SK-N-MC (cell line): ENCODE measurements at regions not wholly inside any gene's neighbourhood (a gene's known extent, or its start where the extent isn't known, plus 50 kb on each side); places are given as distances from the start of the nearest gene placed in this dataset.
"Not testable (repeated sequence)": the region's sequence is repeated elsewhere in the genome, so short reads cannot be mapped to it uniquely, and the experiment has no call there.

Experiments used
- DNase-seq: peaks from one replicate; pipeline ENCODE4 v3.0.0-alpha.2; 2011; ENCODE audit warnings: low read depth, low spot score
- H3K27ac ChIP-seq: fragments of 200-600 bp; sonication (generic); 2 replicates; pipeline ENCODE4 v1.5.1; 2016; ENCODE audit warnings: mixed run types
- H3K36me3 ChIP-seq: fragments of 200-600 bp; sonication (generic); 2 replicates; pipeline ENCODE4 v1.6.1; 2017; ENCODE audit warnings: antibody characterized with exemption, low read length, mixed read lengths; ENCODE audit not compliant: insufficient read depth
- H3K4me3 ChIP-seq: fragments of 200-600 bp; sonication (generic); 2 replicates; pipeline ENCODE4 v1.5.1; 2016
- H3K9ac ChIP-seq: fragments of 200-600 bp; sonication (generic); 2 replicates; pipeline ENCODE4 v1.8.0; 2017; ENCODE audit warnings: mixed run types, mixed read lengths; ENCODE audit not compliant: insufficient read length
- H3K9me3 ChIP-seq: fragments of 200-600 bp; sonication (generic); 2 replicates; pipeline ENCODE4 v1.6.1; 2017; ENCODE audit warnings: low read depth, mild to moderate bottlenecking, antibody characterized with exemption, low read length, moderate library complexity, mixed read lengths
- EZH2 ChIP-seq: fragments of 200-600 bp; sonication (generic); IDR thresholded peaks from one replicate; pipeline ENCODE4 v1.6.1; 2017; ENCODE audit warnings: antibody characterized with exemption
- FOXP2 ChIP-seq: optimal IDR thresholded peaks from 2 replicates; pipeline ENCODE3; 2011; ENCODE audit warnings: mild to moderate bottlenecking, moderate library complexity; ENCODE audit not compliant: insufficient read depth; ENCODE audit errors: extremely low read length, control extremely low read depth
- POLR2AphosphoS5 ChIP-seq: IDR thresholded peaks from 2 replicates; pipeline ENCODE4 v1.6.1; 2012; ENCODE audit warnings: mild to moderate bottlenecking, low read depth, low read length, borderline replicate concordance

- DNase-seq: no peak
- H3K9ac ChIP-seq: no peak overlapping the region
- H3K4me3 ChIP-seq: no peak overlapping the region
- no peaks in the 10 kb centered on the region for H3K9me3 ChIP-seq
- TF ChIP-seq EZH2: no peak
- TF ChIP-seq POLR2AphosphoS5: no peak
- TF ChIP-seq FOXP2: no peak
- H3K27ac ChIP-seq: no peak overlapping the region
- H3K36me3 ChIP-seq: no peaks in the 10 kb centered on the region
Observed at GRCh38 chr11:81267246-81267645, 1466.4 kb downstream of the FAM181B start.

DNA sequence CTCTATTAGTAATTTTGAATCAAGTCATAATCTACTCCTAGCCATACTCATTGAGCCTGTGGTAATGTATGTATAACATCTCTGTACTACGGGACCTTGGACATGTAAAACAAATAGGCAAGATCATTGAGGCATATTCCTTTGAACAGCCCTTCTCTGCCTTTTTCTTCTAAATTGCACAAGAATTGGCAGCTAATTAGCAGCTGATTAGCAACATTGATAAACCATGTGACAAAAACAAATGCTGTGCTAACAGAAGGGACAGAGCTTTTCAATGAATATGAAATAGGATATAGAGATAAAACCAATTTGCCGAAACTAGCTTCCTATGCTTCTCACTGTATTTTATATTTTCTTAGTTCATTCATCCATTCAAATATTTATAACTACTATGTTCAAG, 1474.2 kb downstream of the FAM181B start:
- TF ChIP-seq EZH2: no peak
- no peak for TF ChIP-seq FOXP2
- TF ChIP-seq POLR2AphosphoS5: no peak
- Histone ChIP-seq H3K27ac (no peak overlapping the region), H3K4me3 (no peak overlapping the region), H3K36me3 (no peaks in the 10 kb centered on the region), H3K9me3 (no peaks in the 10 kb centered on the region), H3K9ac (no peak overlapping the region)
- DNase-seq: no peak

DNA sequence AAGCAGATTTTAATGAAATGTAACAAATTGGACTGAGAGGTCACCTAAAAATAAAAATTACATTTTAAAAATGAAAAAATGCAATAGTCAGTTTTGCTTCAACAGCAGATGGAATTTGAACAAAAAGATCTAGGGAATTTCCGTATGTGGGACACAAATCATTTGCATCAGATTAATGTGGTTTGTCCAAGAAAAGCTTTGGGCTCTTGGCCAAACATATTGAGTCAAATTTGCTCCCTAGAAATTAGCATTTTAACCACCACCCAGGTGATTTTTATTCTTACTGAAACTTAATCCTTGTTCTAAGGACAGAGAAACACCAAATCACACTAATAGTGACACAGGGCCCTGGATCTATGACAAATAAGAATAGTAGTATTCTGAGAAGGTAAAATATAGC, 1477.8 kb downstream of the FAM181B start:
- Histone ChIP-seq H3K4me3 (no peak overlapping the region), H3K9me3 (no peaks in the 10 kb centered on the region), H3K36me3 (no peaks in the 10 kb centered on the region), H3K27ac (no peak overlapping the region), H3K9ac (no peak overlapping the region)
- TF ChIP-seq POLR2AphosphoS5 (no peak), FOXP2 (no peak), EZH2 (no peak)
- DNase-seq: no peak

DNA sequence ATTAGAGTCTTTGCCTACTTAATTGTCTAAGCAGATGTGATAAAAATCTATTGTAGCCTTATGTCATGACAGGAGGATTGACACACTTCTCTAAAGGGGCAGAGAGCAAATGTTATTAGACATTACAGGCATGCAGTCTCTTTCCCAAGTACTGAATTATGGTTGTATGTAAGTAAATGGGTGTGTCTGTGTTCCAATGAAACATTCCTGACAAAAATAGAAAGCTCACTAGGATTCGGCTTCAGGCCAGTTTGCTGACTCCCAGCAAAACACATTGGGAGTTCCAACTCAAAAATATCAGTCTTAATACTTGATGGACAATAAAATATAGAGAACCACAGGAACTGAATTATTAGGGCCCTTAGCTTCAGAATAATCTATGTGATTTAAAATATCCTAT, 1480.4 kb downstream of the FAM181B start:
- DNase-seq: no peak
- no peaks in the 10 kb centered on the region for H3K9me3 ChIP-seq
- H3K36me3 ChIP-seq: no peaks in the 10 kb centered on the region
- TF ChIP-seq FOXP2 (no peak), POLR2AphosphoS5 (no peak), EZH2 (no peak)
- no peak overlapping the region for H3K4me3 ChIP-seq
- H3K9ac ChIP-seq: no peak overlapping the region
- no peak overlapping the region for H3K27ac ChIP-seq

GRCh38 chr11:81246941-81247340, 1486.7 kb downstream of the FAM181B start:
- TF ChIP-seq EZH2 (no peak), POLR2AphosphoS5 (no peak), FOXP2 (no peak)
- Histone ChIP-seq H3K9me3 (no peaks in the 10 kb centered on the region), H3K27ac (no peak overlapping the region), H3K9ac (no peak overlapping the region), H3K36me3 (no peaks in the 10 kb centered on the region), H3K4me3 (no peak overlapping the region)
- no peak for DNase-seq

GRCh38 chr11:81245791-81246190, 1487.9 kb downstream of the FAM181B start:
- Histone ChIP-seq H3K27ac (no peak overlapping the region), H3K4me3 (no peak overlapping the region), H3K36me3 (no peaks in the 10 kb centered on the region), H3K9me3 (no peaks in the 10 kb centered on the region), H3K9ac (no peak overlapping the region)
- no peak for TF ChIP-seq POLR2AphosphoS5
- TF ChIP-seq EZH2: no peak
- TF ChIP-seq FOXP2: no peak
- DNase-seq: no peak

GRCh38 chr11:81241672-81242275, 1491.9 kb downstream of the FAM181B start:
- Histone ChIP-seq H3K9me3 (no peaks in the 10 kb centered on the region), H3K36me3 (no peaks in the 10 kb centered on the region), H3K27ac (no peak overlapping the region), H3K9ac (no peak overlapping the region), H3K4me3 (no peak overlapping the region)
- no peak for DNase-seq
- TF ChIP-seq POLR2AphosphoS5 (no peak), FOXP2 (no peak), EZH2 (no peak)

DNA sequence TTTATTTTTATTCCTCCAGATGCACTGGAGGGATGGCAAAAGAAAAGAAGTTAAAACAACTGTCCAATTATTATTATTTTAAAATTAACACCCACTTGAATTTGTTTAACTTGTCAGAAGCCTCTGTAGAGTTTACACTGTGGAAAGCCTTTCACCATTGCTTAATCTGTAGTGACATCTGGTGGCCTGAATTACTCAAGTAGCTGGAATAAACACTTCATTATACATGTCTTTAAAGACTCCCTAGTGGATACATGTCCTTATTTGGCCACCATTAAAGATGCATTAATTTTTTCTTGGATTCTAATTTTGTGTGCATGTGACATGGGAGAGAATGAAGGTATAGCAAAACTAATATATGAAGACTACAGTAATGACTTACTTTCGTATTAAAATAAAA, 1496.5 kb downstream of the FAM181B start:
- TF ChIP-seq POLR2AphosphoS5 (no peak), FOXP2 (no peak), EZH2 (no peak)
- peak; percentile 12 for DNase-seq

GRCh38 chr11:81227409-81227808, 1506.3 kb downstream of the FAM181B start:
- DNase-seq, H3K9me3 ChIP-seq, H3K27ac ChIP-seq, H3K9ac ChIP-seq, H3K36me3 ChIP-seq, H3K4me3 ChIP-seq: not testable (repeated sequence)

More for the DNA sequence above, 1496.5 kb downstream of the FAM181B start:
- H3K27ac ChIP-seq: no peak overlapping the region
- H3K36me3 ChIP-seq: no peaks in the 10 kb centered on the region
- H3K4me3 ChIP-seq: no peak overlapping the region
- H3K9ac ChIP-seq: no peak overlapping the region
- no peaks in the 10 kb centered on the region for H3K9me3 ChIP-seq
